GM18508 (cell line): ENCODE measurements at regions not wholly inside any gene's neighbourhood (a gene's known extent, or its start where the extent isn't known, plus 50 kb on each side); places are given as distances from the start of the nearest gene placed in this dataset.

ENCODE experiments used
- ATAC-seq: cut with Tn5 transposase; IDR thresholded peaks from one replicate; pipeline ENCODE4 v1.9.1; 2021; ENCODE audit warnings: moderate number of reproducible peaks; ENCODE audit not compliant: insufficient read depth, unreplicated experiment

DNA sequence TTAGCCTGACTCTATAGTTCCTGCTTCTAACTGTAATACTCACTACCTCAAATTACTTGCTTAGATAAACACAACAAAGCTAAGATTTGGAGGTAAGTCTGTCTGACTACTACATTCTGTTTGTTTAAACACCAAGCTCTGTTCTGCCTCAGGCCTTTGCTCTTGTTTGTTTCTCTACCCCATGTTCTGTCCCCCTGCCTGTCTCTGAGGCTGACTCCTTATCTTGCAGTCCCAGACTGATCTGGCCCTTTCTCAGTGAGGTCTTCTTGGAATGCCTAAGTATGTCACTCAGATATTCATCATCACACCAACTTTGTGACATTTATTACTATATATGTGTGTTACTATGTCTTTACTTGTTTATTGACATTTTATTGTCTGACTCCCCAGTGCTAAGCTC lies 425.5 kb downstream of the LMO4 start:
- no peak for ATAC-seq

GRCh38 chr1:87757676-87758075 lies 429.0 kb downstream of the LMO4 start:
- no peak for ATAC-seq

- no peak for ATAC-seq
Observed at GRCh38 chr1:87759421-87760087, 430.9 kb downstream of the LMO4 start.

DNA sequence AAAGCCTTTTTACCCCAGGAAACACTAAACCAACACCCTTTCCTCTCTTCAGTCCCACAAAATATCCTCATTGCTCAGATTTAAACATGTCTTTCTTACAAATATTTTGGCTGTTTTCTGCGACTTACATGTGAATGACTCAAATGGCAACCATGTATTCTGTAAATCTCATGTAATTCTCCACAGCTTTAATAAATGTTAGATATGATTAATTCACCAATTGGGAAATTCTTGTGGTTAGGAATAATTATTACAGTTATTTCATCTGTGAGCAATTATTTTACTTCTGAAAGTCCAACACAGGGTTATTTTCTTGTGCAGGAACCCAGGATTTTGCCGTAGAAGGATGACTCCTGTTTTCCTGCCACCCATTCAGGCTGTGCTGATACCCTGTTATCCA lies 431.5 kb downstream of the LMO4 start:
- ATAC-seq = no peak

DNA sequence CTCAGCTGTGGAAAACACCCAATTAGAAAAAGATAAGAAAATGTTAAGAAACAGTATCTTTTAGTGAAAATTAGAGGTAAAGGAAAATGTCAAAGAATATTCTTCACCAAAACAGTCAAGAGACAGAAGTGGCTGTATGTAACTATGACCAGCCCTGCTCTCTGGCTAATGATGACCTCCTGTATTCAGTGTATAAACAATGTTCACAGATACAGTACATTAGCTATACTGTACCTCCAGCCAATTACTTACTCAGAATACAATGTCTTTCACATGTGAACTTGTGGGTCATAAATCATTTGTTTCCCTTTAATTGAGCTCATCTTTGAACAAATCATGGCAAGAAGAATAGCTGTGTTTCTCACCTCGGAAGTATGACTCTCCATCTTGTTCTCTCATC lies 432.0 kb downstream of the LMO4 start:
- ATAC-seq = no peak

DNA sequence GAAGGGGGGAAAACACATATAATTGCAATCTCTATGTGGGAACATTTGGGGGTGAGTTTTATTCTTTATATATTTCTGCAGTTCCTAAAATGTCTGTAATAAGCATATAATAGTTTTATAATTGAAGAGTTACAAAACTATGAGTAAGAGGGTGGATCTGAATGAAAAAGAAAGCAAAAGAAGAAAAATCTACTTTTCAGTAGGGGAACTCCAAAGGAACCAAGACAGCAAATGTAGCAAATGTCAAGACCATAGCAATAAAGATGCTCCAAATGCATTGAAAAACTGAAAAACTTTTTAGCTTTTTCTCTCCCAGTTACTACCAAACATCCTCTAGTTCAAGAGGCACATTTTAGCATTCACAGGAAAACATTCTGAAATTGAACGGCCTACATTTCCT lies 434.8 kb downstream of the LMO4 start:
- ATAC-seq = no peak

DNA sequence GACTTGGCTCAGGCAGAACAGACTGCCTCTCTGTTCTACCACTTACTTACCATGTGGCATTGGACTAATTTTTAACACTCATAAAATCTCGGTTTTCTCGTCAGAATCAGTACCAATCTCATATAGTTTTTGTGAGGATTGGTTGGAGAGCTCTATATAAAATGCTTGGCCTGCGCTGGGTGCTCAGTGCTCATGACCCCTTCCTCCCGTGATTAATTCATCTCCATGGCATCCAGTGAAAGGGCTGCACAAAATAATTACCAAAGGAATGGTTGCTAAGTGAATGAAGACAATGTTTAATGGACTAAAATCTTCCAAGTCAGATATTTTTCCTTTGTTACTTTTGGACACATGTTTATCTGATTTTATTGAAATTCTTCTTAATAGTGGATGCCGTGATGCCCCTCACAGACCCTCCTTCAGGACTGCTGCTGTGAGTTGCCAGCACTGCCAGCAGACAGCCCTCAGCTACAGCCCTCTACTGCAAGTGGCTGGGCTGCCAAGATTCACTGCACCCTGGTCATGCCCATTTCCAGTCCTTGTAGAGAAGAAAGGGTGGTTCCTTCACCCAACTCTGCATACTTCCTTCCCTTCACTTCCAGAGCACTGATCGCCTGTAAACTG lies 436.5 kb downstream of the LMO4 start:
- ATAC-seq = no peak

DNA sequence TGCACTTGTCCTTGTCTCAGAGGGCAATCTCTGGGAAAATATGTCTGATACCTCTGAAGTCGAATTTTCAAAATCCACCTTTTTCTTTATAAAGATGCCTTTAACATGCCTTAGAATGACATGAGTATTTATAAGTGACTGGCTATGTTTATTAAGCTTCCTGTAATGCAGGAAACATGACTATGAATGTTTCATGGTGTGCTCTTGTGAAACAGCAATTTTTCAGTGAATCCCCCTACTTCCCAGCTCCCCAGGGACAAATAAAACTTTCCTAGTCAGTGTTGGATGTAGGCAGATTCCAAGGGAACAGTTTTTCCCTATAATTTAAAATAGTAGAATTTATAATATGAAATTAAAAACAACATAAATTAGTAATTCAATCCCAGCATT lies 437.0 kb downstream of the LMO4 start:
- ATAC-seq = no peak

- ATAC-seq = no peak
Observed at GRCh38 chr1:87766737-87767136, 438.1 kb downstream of the LMO4 start.

- ATAC-seq = no peak
Observed at GRCh38 chr1:87778896-87779295, 450.2 kb downstream of the LMO4 start.

GRCh38 chr1:87781554-87781953 lies 452.9 kb downstream of the LMO4 start:
- no peak for ATAC-seq

DNA sequence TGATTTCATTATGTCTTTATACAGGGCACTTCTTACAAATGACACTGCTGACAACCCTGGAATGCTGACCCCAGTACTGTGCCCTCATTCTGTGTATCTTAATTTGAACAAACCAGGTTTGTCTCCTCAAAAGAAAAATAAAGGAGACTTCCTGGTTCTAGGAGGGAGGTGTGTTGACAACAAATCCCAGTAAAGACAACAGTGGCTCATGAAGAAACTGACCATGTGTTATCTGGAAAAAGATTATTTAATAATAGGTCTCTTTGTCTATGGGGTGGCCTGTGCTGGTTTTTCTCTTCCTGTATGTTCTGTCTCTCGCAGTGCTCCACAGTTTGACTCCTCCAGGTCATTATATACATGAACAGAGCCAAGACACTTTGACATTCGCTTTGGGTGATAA lies 454.6 kb downstream of the LMO4 start:
- ATAC-seq = no peak

- ATAC-seq = no peak
Observed at GRCh38 chr1:87785386-87785785, 456.7 kb downstream of the LMO4 start.

- ATAC-seq = no peak
Observed at GRCh38 chr1:87786229-87786628, 457.5 kb downstream of the LMO4 start.

- no peak for ATAC-seq
Observed at GRCh38 chr1:87786861-87787545, 458.3 kb downstream of the LMO4 start.

- ATAC-seq = no peak
Observed at GRCh38 chr1:87787551-87787950, 458.9 kb downstream of the LMO4 start.

DNA sequence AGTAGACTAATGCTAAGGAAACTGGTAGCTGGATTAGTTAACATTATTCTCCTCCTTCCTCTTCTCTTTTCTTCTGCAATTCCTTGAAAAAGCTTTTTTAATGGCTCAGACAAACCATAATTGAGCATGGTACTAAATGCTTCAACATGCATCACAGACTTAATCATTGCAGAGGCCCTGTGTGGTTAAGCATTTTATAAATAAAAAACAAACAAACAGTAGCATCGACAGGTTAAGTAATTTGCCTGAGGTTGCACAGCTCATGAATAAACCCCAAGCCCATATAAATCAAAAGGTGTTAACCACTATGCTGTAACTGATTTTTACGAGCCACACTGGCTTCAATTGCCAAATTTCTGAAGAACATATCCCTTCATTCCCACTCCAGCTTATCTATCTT lies 462.1 kb downstream of the LMO4 start:
- ATAC-seq = no peak

DNA sequence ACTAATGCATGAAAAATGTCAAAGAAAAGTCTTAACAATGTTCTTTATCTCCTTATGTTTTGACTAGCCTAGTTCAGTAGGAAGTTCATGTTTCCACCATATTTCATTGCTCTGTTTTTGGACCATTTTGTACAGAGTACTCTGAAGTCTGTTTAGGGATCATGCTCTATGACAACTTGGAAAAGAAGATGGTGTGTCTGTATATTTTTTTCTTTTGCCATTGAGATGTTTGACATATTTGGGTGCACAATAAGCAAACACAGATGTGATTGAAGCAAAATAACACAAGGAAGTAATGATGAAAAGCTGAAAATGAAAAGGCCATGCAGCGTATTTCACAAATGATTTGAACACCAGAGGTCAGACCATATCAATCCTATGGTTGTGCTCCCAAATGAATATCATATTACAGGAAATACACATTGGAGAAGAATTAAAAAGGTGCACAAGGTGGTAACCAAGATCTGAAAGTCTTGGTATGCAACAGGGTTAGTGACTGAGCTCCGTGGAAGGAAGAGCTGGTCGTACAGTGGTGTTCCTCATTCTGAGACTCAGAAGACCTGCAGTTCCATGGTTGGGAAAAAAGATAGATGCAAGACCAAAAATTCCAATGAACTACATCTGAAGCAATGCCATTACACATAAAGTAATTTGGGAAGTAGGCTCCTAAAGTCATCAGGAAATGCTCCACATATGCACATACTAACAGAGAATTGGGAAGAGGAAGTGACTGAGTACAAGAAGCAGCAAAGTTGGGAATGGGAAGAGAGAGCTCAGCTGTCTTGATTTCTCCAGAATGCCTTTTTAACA lies 463.5 kb downstream of the LMO4 start:
- ATAC-seq = no peak

- ATAC-seq = no peak
Observed at GRCh38 chr1:87794788-87795614, 466.3 kb downstream of the LMO4 start.
